SU-DHL-6 (cell line): ENCODE measurements at regions not wholly inside any gene's neighbourhood (a gene's known extent, or its start where the extent isn't known, plus 50 kb on each side); places are given as distances from the start of the nearest gene placed in this dataset.

Experiments used
- H2AFZ ChIP-seq: fragments of 200-600 bp; sonication (generic); 2 replicates; pipeline ENCODE4 v1.6.1; 2014; ENCODE audit warnings: low read depth, mild to moderate bottlenecking, moderate library complexity, mixed read lengths, antibody characterized with exemption, low read length; ENCODE audit not compliant: severe bottlenecking
- H3F3A ChIP-seq: fragments of 200-600 bp; shearing (Covaris generic); 2 replicates; pipeline ENCODE4 v1.6.0; 2016; ENCODE audit warnings: antibody characterized with exemption, mild to moderate bottlenecking; ENCODE audit not compliant: insufficient read depth
- H3K27ac ChIP-seq: fragments of 200-600 bp; sonication (generic); 2 replicates; pipeline ENCODE4 v1.5.1; 2016; ENCODE audit warnings: low read depth, mild to moderate bottlenecking, low read length, moderate library complexity, mixed read lengths
- H3K27me3 ChIP-seq: fragments of 200-600 bp; sonication (generic), shearing (Covaris generic); 2 replicates; pipeline ENCODE4 v1.6.0; 2014; ENCODE audit warnings: mild to moderate bottlenecking, low read length
- H3K36me3 ChIP-seq: fragments of 200-600 bp; sonication (generic); 2 replicates; pipeline ENCODE4 v1.6.1; 2014; ENCODE audit warnings: mild to moderate bottlenecking, low read length, mixed read lengths
- H3K4me2 ChIP-seq: fragments of 300-600, 200-600 bp; shearing (Covaris generic), sonication (generic); 2 replicates; pipeline ENCODE4 v1.6.0; 2014; ENCODE audit warnings: low read length, low read depth, mild to moderate bottlenecking; ENCODE audit not compliant: poor library complexity, severe bottlenecking
- H3K4me3 ChIP-seq: fragments of 200-600 bp; sonication (generic); 2 replicates; pipeline ENCODE4 v1.5.1; 2014; ENCODE audit warnings: antibody characterized with exemption, low read length, mild to moderate bottlenecking, mixed read lengths; ENCODE audit not compliant: insufficient read depth, poor library complexity, severe bottlenecking
- H3K79me2 ChIP-seq: fragments of 200-600 bp; sonication (generic); 2 replicates; pipeline ENCODE4 v1.6.1; 2014; ENCODE audit warnings: mild to moderate bottlenecking, low read length, moderate library complexity; ENCODE audit not compliant: insufficient read depth
- H3K9ac ChIP-seq: fragments of 200-600 bp; sonication (generic); 2 replicates; pipeline ENCODE4 v1.7.0; 2014; ENCODE audit warnings: mild to moderate bottlenecking, low read length
- H3K9me2 ChIP-seq: fragments of 200-600 bp; sonication (generic); replicated peaks from 2 replicates; pipeline ENCODE4 v1.6.1; 2014; ENCODE audit warnings: low read length; ENCODE audit not compliant: insufficient read depth
- H3K9me3 ChIP-seq: fragments of 200-600 bp; sonication (generic); 2 replicates; pipeline ENCODE4 v1.6.1; 2014; ENCODE audit warnings: low read length, mixed read lengths; ENCODE audit not compliant: insufficient read depth
- H4K20me1 ChIP-seq: fragments of 200-600 bp; sonication (generic); 2 replicates; pipeline ENCODE4 v1.6.1; 2014; ENCODE audit warnings: low read depth, mild to moderate bottlenecking, antibody characterized with exemption, low read length, moderate library complexity, mixed read lengths
- CTCF ChIP-seq: fragments of 200-600 bp; sonication (generic); IDR thresholded peaks from one replicate; pipeline ENCODE4 v1.5.1; 2017; ENCODE audit warnings: antibody characterized with exemption, mild to moderate bottlenecking, low read length, moderate library complexity; ENCODE audit not compliant: insufficient read depth, poor library complexity, severe bottlenecking
- EZH2phosphoT487 ChIP-seq: fragments of 200-600 bp; sonication (generic), shearing (Covaris generic); conservative IDR thresholded peaks from 2 replicates; pipeline ENCODE4 v1.6.1; 2018; ENCODE audit warnings: mild to moderate bottlenecking, antibody characterized with exemption, low read length, moderate library complexity, mixed read lengths

- Histone ChIP-seq H3K27ac (no peak overlapping the region), H3F3A (no peaks in the 10 kb centered on the region), H3K9me3 (no peaks in the 10 kb centered on the region), H3K9ac (no peak overlapping the region), H4K20me1 (no peaks in the 10 kb centered on the region), H3K4me2 (no peak overlapping the region), H3K9me2 (no peaks in the 10 kb centered on the region), H3K36me3 (no peaks in the 10 kb centered on the region), H3K27me3 (no peaks in the 10 kb centered on the region), H2AFZ (no peak overlapping the region), H3K79me2 (no peaks in the 10 kb centered on the region), H3K4me3 (no peak overlapping the region)
- TF ChIP-seq CTCF (no peak), EZH2phosphoT487 (no peak)
These were observed 103.4 kb upstream of the MDFIC start for GRCh38 chr7:114818501-114818900.

- no peaks in the 10 kb centered on the region for H3K27me3 ChIP-seq
- H3K4me3 ChIP-seq = no peak overlapping the region
- H3K79me2 ChIP-seq = no peaks in the 10 kb centered on the region
- no peaks in the 10 kb centered on the region for H3K36me3 ChIP-seq
- TF ChIP-seq EZH2phosphoT487 (no peak), CTCF (no peak)
- no peaks in the 10 kb centered on the region for H3K9me3 ChIP-seq
- H2AFZ ChIP-seq = no peak overlapping the region
- H3F3A ChIP-seq = no peaks in the 10 kb centered on the region
- no peaks in the 10 kb centered on the region for H3K9me2 ChIP-seq
- no peak overlapping the region for H3K27ac ChIP-seq
- H4K20me1 ChIP-seq = no peaks in the 10 kb centered on the region
- no peak overlapping the region for H3K9ac ChIP-seq
- no peak overlapping the region for H3K4me2 ChIP-seq
These were observed 102.1 kb upstream of the MDFIC start for GRCh38 chr7:114819616-114820362.

- Histone ChIP-seq H3K4me2 (no peak overlapping the region), H3K4me3 (no peak overlapping the region), H2AFZ (no peak overlapping the region), H3K36me3 (no peaks in the 10 kb centered on the region), H3K9me2 (no peaks in the 10 kb centered on the region), H3K27ac (no peak overlapping the region), H3K9ac (no peak overlapping the region), H3K27me3 (no peaks in the 10 kb centered on the region), H3K9me3 (no peaks in the 10 kb centered on the region), H4K20me1 (no peaks in the 10 kb centered on the region), H3F3A (no peaks in the 10 kb centered on the region), H3K79me2 (no peaks in the 10 kb centered on the region)
- no peak for TF ChIP-seq CTCF
- no peak for TF ChIP-seq EZH2phosphoT487
These were observed 100.6 kb upstream of the MDFIC start for GRCh38 chr7:114821030-114821900.
